SH-SY5Y (cell line): ENCODE measurements at regions not wholly inside any gene's neighbourhood (a gene's known extent, or its start where the extent isn't known, plus 50 kb on each side); places are given as distances from the start of the nearest gene placed in this dataset.

Experiments used
- GATA2 ChIP-seq: IDR thresholded peaks from 2 replicates; pipeline ENCODE4 v1.6.1; 2011; ENCODE audit warnings: mild to moderate bottlenecking, low read depth, low read length
- GATA3 ChIP-seq: IDR thresholded peaks from 2 replicates; pipeline ENCODE4 v1.6.1; 2011; ENCODE audit warnings: low read depth, mild to moderate bottlenecking, low read length, moderate library complexity

GRCh38 chr7:113207931-113208330 lies 89.6 kb upstream of the SMIM30 start:
- no peak for TF ChIP-seq GATA3
- TF ChIP-seq GATA2 = no peak

GRCh38 chr7:113207441-113207840 lies 89.1 kb upstream of the SMIM30 start:
- TF ChIP-seq GATA3 (no peak), GATA2 (no peak)

DNA sequence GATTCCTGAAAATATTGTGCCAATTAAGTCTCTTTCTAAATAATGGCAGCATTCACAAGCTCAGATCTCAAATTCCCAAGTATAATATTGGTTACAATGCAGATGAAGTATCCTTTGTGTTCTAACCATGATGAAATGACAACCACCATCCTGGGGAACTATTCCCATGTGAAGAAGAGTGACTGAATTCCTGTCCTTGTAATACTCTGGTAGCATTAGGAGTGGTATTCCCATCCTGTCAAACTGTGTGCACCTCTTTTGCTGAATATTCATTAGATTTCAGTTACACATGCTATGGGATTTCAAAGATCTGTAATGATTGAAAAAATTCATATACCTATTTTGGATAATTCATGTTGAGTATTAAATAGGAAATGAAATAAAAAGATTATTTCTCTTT lies 86.1 kb upstream of the SMIM30 start:
- no peak for TF ChIP-seq GATA3
- TF ChIP-seq GATA2 = no peak

GRCh38 chr7:113202284-113202683 lies 83.9 kb upstream of the SMIM30 start:
- TF ChIP-seq GATA2 = no peak
- TF ChIP-seq GATA3 = no peak

DNA sequence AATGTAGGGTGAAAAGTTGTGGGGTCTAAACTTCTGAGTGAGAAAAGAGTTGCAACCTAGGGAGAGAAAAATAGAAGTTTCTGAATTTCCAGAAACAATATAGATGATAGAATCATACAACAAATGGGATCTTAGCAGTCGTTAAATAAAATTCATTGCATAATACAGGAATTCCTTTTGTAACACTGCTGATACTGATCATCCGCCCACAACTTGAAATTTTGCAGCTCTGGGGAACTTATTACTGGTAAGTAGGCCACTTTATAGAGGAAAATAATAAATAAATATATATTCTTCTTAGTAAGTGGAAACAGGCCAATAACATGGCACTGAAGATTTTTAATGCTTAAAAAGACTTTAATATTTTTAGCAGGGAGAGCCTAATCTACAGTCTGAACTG lies 81.9 kb upstream of the SMIM30 start:
- TF ChIP-seq GATA3 = no peak
- no peak for TF ChIP-seq GATA2

- TF ChIP-seq GATA2 (no peak), GATA3 (no peak)
Measured at GRCh38 chr7:113199841-113200240, 81.5 kb upstream of the SMIM30 start.

DNA sequence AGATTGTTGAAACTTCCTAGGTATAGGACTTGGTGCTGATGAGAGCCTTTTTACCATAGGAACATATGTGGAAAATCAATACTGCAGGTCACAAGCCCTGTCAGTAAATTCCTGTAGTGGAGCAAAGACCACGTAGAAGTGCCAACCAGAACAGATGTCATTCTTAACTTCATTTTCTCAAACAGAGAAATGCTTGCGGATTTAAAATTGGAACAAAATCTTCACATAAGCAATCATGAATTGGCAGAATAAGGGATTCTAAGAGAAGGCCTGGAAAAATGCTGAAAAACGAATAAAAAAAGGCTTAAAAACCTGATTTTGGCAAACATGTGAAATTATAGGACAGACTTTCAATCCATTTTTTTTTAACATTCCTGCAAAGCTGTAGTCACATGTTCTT lies 80.8 kb upstream of the SMIM30 start:
- TF ChIP-seq GATA2 (no peak), GATA3 (no peak)

- no peak for TF ChIP-seq GATA3
- no peak for TF ChIP-seq GATA2
Measured at GRCh38 chr7:113198226-113198625, 79.9 kb upstream of the SMIM30 start.

DNA sequence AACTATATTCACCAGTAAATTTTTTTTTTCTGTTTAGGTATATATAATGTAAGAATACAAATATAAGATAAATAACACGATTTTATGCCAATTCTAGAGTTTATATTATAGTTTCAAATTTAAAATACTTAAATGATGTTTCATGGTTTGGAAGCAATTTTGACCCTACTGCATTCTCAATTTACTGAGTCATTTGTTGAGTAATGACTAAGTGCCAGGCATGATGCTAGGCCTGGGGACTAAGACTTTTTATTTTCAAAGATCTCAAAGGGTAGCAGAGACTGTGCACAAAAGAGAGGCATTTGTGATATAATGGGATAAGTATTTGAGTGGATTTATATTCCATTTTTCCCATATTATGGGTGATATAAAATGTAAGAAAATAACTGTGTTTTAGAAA lies 78.9 kb upstream of the SMIM30 start:
- TF ChIP-seq GATA3 = no peak
- no peak for TF ChIP-seq GATA2

- no peak for TF ChIP-seq GATA2
- no peak for TF ChIP-seq GATA3
Measured at GRCh38 chr7:113188396-113188795, 70.0 kb upstream of the SMIM30 start.

- TF ChIP-seq GATA2 (no peak), GATA3 (no peak)
Measured at GRCh38 chr7:113179313-113179712, 61.0 kb upstream of the SMIM30 start.

DNA sequence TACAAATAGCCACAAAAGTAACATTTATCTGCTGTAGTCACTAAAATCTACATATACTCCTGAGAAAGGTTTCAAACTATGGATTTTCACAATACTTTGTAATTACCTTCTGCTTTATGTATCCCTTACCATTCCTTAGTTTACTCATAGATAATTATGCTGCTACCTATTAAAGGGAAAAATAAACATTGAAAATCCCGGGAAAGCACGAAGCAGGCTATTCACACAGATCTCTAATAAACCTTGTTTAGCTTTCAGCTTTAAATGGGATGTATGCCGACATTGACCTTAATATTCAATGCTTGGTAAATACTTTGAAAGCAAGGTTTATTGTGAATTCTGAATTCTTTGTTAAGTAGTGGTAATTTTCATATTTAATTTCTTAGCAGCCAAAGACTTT lies 58.5 kb upstream of the SMIM30 start:
- no peak for TF ChIP-seq GATA3
- TF ChIP-seq GATA2 = no peak

DNA sequence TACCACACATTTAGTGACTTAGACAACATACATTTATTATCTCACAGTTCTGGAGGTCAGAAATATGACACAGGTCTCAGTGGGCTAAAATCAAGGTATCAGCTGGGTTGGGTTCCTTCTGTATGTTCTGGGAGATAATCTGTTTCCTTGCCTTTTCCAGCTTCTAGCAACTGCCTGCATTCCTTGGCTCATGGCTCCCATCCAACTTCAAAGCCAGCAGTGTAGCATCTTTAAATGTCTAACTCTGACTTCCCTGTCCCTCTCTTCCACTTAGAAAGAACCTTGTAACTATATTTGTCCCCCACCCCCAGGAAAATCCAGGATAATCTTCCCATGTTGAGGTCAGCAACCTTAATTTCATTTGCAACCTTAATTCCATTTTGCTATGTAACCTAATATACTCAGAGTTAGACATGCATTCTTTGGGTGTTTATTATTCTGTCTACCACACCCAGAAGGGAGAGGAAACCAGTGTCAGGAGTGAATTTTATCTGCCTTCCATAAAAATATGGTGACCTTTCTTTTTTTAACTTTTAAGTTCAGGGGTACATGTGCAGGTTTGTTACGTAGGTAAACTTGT lies 57.3 kb upstream of the SMIM30 start:
- TF ChIP-seq GATA2 (no peak), GATA3 (no peak)

DNA sequence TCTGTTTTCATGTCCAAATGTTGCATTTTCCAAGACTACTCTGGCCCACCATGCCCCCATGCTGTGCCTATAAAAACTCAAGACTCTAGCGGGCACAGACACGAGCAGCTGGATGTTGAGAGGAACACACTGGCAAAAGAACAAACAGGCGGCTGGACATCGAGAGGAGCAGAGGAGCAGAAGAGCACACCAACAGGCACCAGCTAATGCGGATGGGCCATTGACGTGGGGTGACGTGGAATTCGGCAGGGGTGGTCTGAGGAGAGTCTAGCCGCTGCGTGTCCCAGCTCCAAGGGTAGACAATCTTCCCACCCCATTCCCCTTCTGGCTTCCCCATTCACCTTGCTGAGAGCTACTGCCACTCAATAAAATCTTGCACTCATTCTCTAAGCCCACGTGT lies 54.4 kb upstream of the SMIM30 start:
- no peak for TF ChIP-seq GATA2
- no peak for TF ChIP-seq GATA3

DNA sequence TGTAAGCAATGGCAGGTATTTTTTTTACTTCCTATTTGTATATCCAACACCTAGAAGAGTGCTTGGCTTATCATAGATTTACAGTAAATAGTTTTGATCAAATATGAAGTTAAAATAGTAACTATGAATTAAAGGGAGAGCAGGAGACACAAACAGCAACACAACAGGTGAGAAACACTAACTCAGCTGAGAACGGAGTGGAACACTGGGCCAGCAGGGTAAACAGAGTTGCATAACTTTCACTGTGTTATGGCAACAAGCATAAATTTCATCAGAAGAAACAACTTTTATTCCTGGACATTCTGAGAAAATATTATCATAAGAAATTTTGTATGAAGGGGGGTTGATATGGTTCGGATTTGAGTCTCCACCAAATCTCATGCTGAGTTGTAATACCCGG lies 52.2 kb upstream of the SMIM30 start:
- TF ChIP-seq GATA3 (no peak), GATA2 (no peak)
